ENCODE measurements at regions not wholly inside any gene's neighbourhood (a gene's known extent, or its start where the extent isn't known, plus 50 kb on each side); places are given as distances from the start of the nearest gene placed in this dataset.

DNA sequence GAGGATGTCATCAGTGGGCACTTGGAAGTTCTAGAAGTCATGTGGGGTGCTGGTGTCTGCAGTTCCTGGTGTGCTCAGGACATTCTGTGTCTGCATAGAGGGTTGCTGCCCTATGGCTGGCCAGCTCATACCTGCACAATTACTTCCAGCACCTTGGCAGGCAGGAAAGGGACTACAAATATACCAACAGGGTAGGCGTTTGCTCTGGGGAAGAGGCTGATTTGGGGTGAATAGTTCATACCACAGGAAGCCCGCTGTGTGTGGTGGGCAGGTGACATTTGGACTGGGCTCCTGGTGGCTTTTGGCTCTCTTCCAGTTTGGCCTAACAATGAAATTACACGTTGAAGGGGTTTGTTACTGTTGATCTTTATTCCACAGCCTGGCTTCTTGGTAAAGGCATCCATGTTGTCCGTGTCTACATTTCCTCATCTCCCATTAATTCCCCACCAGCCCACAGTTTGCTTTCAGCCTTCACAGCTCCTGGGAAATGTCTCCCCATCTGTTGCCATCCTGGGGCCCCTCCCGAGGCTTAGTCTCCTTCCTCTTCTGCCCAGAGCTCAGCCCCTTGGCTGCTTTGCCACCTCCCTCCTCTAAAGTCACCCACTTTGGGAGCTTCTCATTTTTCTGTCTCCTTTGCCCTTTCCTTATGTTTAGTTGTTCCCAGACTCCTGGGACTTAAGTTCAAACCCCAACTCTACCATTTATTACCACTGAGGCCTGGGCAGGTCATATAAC lies 88.1 kb downstream of the RSPH3 start:
- Mint-ChIP-seq H3K27ac (peak overlapping the region; percentile 13 to 88 (median 72)), H3K27me3 (no peaks in the 10 kb centered on the region), H3K4me3 (peak overlapping the region in 7 of 8 donors; percentile 41 to 91 (median 70)), H3K9me3 (peaks cover 0 to 5% (median 3%) of the 10 kb centered on the region in 8 donors), H3K36me3 (no peaks in the 10 kb centered on the region), H3K4me1 (peaks cover 21 to 59% (median 33%) of the 10 kb centered on the region in 4 donors)
- Histone ChIP-seq H3K4me1 (ENCODE audit: insufficient read depth, low read length) (peaks cover 37% of the 10 kb centered on the region), H3K4me3 (ENCODE audit: low read length in 2 of 2) (no peak overlapping the region), H3K27ac (ENCODE audit: low read depth, low read length) (no peak overlapping the region), H3K36me3 (ENCODE audit: insufficient read depth, low read length) (no peaks in the 10 kb centered on the region), H3K9me3 (ENCODE audit: control insufficient read depth in 1 of 2, low read length in 2 of 2) (no peaks in the 10 kb centered on the region), H3K27me3 (ENCODE audit: insufficient read depth, low read length) (no peaks in the 10 kb centered on the region)
- CTCF ChIA-PET (ENCODE audit: partially characterized antibody) = interaction anchor here (0.8 to 1.0 kb wide), 3 partner anchors 11 to 122 kb away, joined by 3 read pairs; no protein-coding TSS in a partner anchor
- POLR2A ChIA-PET (ENCODE audit: partially characterized antibody) = interaction anchor here (0.6 to 5.0 kb wide), 15 partner anchors 8 to 133 kb away, joined by 3 to 44 read pairs (median 3); partner anchors contain the start of genes EZR and TAGAP
- intact Hi-C loops (cut with micrococcal nuclease) = loop anchor here (2.0 to 5.0 kb wide), 2 partner anchors 95 to 120 kb away; no protein-coding TSS in a partner anchor
- peak; percentile 22 to 58 (median 39) for DNase-seq

DNA sequence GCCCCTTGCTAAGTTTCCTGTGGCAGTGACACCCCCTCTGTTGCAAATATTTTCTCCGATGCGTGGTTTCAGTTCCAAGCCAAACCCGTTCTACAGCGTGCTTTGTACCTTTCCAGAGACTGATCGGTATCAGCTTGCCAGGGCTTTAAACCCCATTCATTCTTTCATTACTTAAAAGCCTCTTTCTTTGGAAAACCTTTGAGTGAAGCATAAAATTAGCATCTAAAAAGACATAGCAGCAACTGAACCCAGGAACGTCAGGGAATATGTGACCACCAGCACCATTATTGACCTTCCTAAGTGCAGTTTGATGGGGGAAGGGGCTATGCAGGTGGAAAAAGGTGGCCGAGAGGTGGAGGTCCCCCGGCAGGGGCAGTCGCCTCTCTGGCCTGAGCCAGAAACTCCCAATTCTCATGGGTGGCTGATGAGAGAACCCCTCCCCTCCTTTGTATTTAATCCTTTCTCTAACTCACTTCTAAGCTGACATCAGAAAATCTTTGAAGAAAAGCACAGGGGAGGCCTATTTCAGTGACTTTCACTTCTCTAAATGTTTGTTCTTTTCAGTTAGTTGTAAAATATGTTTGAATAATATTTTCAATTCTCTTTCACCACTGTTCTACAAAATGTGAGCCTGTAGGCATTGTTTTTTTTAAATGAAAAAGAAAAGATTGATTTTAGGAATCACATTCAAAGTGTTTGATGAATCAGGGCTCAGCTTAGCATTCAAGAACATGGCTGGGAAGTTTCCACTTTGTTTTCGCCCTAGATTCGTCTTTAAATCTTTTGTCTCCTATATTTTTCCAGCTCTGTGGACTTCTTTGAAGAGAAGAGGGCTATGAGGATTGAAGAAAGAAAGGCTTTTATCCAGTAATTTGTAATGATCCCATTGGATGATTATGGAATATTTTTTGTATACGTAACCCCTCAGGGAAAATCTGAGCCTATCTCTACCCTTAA lies 89.2 kb downstream of the RSPH3 start:
- peak overlapping the region in 6 of 7 donors; percentile 23 to 83 (median 62) for H3K27ac Mint-ChIP-seq
- H3K4me1 Mint-ChIP-seq = peaks cover 21 to 55% (median 31%) of the 10 kb centered on the region in 4 donors
- H3K27me3 Mint-ChIP-seq = peaks cover 0 to 1% of the 10 kb centered on the region in 2 donors
- Histone ChIP-seq H3K9me3 (ENCODE audit: control insufficient read depth in 1 of 2, low read length in 2 of 2) (peaks cover 0 to under 1% of the 10 kb centered on the region in 2 donors), H3K4me3 (ENCODE audit: low read length in 2 of 2) (peak overlapping the region in 1 of 2 donors; percentile 21), H3K27ac (ENCODE audit: low read depth, low read length) (no peak overlapping the region), H3K4me1 (ENCODE audit: insufficient read depth, low read length) (peaks cover 33% of the 10 kb centered on the region), H3K27me3 (ENCODE audit: insufficient read depth, low read length) (no peaks in the 10 kb centered on the region), H3K36me3 (ENCODE audit: insufficient read depth, low read length) (no peaks in the 10 kb centered on the region)
- peaks cover 0 to 2% of the 10 kb centered on the region in 2 donors for H3K36me3 Mint-ChIP-seq
- intact Hi-C loops (cut with micrococcal nuclease) = loop anchor here (2.0 to 5.0 kb wide), 2 partner anchors 94 to 118 kb away; no protein-coding TSS in a partner anchor
- peaks cover 0 to 14% (median 12%) of the 10 kb centered on the region in 8 donors for H3K9me3 Mint-ChIP-seq
- H3K4me3 Mint-ChIP-seq = peak overlapping the region; percentile 35 to 91 (median 66)
- ChIA-PET CTCF (ENCODE audit: partially characterized antibody) (interaction anchor here (1.1 kb wide), 1 partner anchor 118 kb away, joined by 3 read pairs; no protein-coding TSS in a partner anchor), POLR2A (ENCODE audit: partially characterized antibody) (interaction anchor here (0.7 to 5.0 kb wide), 11 partner anchors 25 to 122 kb away, joined by 3 to 44 read pairs (median 3); partner anchors contain the start of gene EZR)
- DNase-seq = peak in 2 of 5 donors; percentile 10 to 21

DNA sequence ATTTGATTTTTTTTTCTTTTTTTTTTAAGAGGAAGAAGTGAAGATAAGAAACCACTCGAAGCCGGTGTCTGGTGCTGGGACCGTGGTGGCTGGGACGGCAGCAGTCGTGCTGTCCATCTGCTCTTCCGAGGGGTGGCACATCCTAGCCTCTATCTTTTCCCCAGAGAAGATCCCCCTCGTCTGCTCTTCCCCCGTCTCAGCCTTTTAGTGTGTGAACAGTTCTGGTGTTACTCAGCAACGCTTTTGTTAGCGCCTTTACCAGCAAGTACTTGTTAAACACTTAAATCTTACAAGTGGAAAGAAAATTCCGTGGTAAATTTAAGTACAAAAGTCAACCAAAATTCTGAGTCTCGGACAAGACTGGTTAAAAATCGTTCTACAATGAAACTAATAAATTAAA lies 90.1 kb downstream of the RSPH3 start:
- peaks cover 0 to 8% of the 10 kb centered on the region in 2 donors for H3K9me3 ChIP-seq (ENCODE audit: control insufficient read depth in 1 of 2, low read length in 2 of 2)
- POLR2A ChIA-PET (ENCODE audit: partially characterized antibody) = interaction anchor here (1.1 to 5.0 kb wide), 4 partner anchors 40 to 97 kb away, joined by 3 to 44 read pairs (median 22); no protein-coding TSS in a partner anchor
- Mint-ChIP-seq H3K4me1 (peaks cover 21 to 48% (median 28%) of the 10 kb centered on the region in 4 donors), H3K4me3 (peak overlapping the region in 7 of 8 donors; percentile 35 to 91 (median 60)), H3K9me3 (peaks cover 0 to 22% (median 19%) of the 10 kb centered on the region in 8 donors), H3K36me3 (peaks cover 2 to 6% of the 10 kb centered on the region in 2 donors), H3K27ac (peak overlapping the region in 3 of 7 donors; percentile 44 to 76 (median 54)), H3K27me3 (peaks cover 0 to 1% of the 10 kb centered on the region in 2 donors)
- peaks cover 33% of the 10 kb centered on the region for H3K4me1 ChIP-seq (ENCODE audit: insufficient read depth, low read length)
- H3K27ac ChIP-seq (ENCODE audit: low read depth, low read length) = no peak overlapping the region
- no peak for DNase-seq
- CTCF ChIA-PET (ENCODE audit: partially characterized antibody) = no interaction called here
- no peaks in the 10 kb centered on the region for H3K36me3 ChIP-seq (ENCODE audit: insufficient read depth, low read length)
- no peak overlapping the region for H3K4me3 ChIP-seq (ENCODE audit: low read length in 2 of 2)
- intact Hi-C loops (cut with micrococcal nuclease) = loop anchor here (2.0 to 5.0 kb wide), 2 partner anchors 93 to 118 kb away; no protein-coding TSS in a partner anchor
- no peaks in the 10 kb centered on the region for H3K27me3 ChIP-seq (ENCODE audit: insufficient read depth, low read length)

DNA sequence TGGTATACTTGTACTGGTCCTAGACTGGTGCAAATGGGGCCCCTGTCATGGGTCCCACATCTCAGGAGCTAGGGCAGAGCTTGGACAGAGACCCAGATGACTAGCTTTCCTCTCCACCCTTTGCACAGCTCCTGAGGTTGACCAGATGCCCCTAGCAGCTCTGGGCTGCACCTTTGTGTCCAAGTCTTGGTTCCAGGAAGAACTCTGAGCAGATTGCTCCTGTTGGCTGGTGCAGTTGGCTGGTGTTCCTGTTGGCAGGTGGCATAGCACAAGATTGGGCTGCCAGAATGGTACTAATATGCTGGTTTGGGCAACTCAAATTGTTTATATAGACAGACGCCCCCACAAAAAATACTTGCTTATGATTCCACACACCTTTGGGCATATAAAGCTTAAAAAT lies 89.4 kb upstream of the EZR start:
- ChIA-PET POLR2A (ENCODE audit: partially characterized antibody) (interaction anchor here (1.6 kb wide), 1 partner anchor 39 kb away, joined by 7 read pairs; no protein-coding TSS in a partner anchor), CTCF (ENCODE audit: partially characterized antibody) (interaction anchor here (0.7 to 0.9 kb wide), 2 partner anchors 38 to 116 kb away, joined by 3 to 4 read pairs; no protein-coding TSS in a partner anchor)
- Histone ChIP-seq H3K36me3 (ENCODE audit: insufficient read depth, low read length) (no peaks in the 10 kb centered on the region), H3K4me1 (ENCODE audit: insufficient read depth, low read length) (peaks cover 33% of the 10 kb centered on the region), H3K27me3 (ENCODE audit: insufficient read depth, low read length) (no peaks in the 10 kb centered on the region), H3K27ac (ENCODE audit: low read depth, low read length) (no peak overlapping the region), H3K4me3 (ENCODE audit: low read length in 2 of 2) (no peak overlapping the region), H3K9me3 (ENCODE audit: control insufficient read depth in 1 of 2, low read length in 2 of 2) (peaks cover 0 to 10% of the 10 kb centered on the region in 2 donors)
- Mint-ChIP-seq H3K36me3 (peaks cover 3 to 8% of the 10 kb centered on the region in 2 donors), H3K9me3 (peaks cover 0 to 31% (median 27%) of the 10 kb centered on the region in 8 donors), H3K4me3 (peak overlapping the region in 3 of 8 donors; percentile 1 to 46 (median 21)), H3K4me1 (peaks cover 21 to 37% (median 27%) of the 10 kb centered on the region in 4 donors), H3K27ac (no peak overlapping the region), H3K27me3 (peaks cover 0 to 1% of the 10 kb centered on the region in 2 donors)
- intact Hi-C loops (cut with micrococcal nuclease) = no loop called here
- DNase-seq = no peak

DNA sequence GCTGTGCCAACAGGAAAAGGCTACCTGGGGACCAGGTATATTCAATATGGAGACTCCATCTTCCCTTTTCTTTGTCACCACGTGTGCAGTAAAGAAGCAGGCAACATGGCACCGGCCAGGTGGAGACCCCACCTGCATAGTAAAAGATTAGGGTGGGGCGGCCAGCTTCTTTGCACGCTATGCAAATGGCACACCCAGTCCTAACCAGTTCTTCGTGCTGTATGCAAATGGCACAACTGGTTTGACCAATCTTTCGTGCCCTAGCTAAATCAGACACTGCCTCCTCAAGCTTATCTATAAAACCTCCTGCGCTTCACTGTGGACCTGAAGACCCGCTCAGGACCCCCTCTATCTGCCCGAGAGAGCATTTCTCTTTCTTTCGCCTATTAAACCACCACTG lies 88.8 kb upstream of the EZR start:
- Histone ChIP-seq H3K27me3 (ENCODE audit: insufficient read depth, low read length) (no peaks in the 10 kb centered on the region), H3K4me3 (ENCODE audit: low read length in 2 of 2) (no peak overlapping the region), H3K9me3 (ENCODE audit: control insufficient read depth in 1 of 2, low read length in 2 of 2) (peaks cover 0 to 10% of the 10 kb centered on the region in 2 donors), H3K36me3 (ENCODE audit: insufficient read depth, low read length) (no peaks in the 10 kb centered on the region), H3K27ac (ENCODE audit: low read depth, low read length) (no peak overlapping the region), H3K4me1 (ENCODE audit: insufficient read depth, low read length) (peaks cover 33% of the 10 kb centered on the region)
- peaks cover 0 to 32% (median 27%) of the 10 kb centered on the region in 8 donors for H3K9me3 Mint-ChIP-seq
- peaks cover 21 to 32% (median 27%) of the 10 kb centered on the region in 4 donors for H3K4me1 Mint-ChIP-seq
- intact Hi-C loops (cut with micrococcal nuclease) = no loop called here
- CTCF ChIA-PET (ENCODE audit: partially characterized antibody) = interaction anchor here (0.7 to 0.9 kb wide), 2 partner anchors 37 to 115 kb away, joined by 3 to 4 read pairs; no protein-coding TSS in a partner anchor
- POLR2A ChIA-PET (ENCODE audit: partially characterized antibody) = interaction anchor here (1.0 to 1.6 kb wide), 2 partner anchors 38 to 89 kb away, joined by 3 to 7 read pairs; partner anchors contain the start of gene EZR
- peaks cover 0 to 1% of the 10 kb centered on the region in 2 donors for H3K27me3 Mint-ChIP-seq
- no peak overlapping the region for H3K4me3 Mint-ChIP-seq
- no peak for DNase-seq
- peaks cover 3 to 8% of the 10 kb centered on the region in 2 donors for H3K36me3 Mint-ChIP-seq
- H3K27ac Mint-ChIP-seq = no peak overlapping the region

DNA sequence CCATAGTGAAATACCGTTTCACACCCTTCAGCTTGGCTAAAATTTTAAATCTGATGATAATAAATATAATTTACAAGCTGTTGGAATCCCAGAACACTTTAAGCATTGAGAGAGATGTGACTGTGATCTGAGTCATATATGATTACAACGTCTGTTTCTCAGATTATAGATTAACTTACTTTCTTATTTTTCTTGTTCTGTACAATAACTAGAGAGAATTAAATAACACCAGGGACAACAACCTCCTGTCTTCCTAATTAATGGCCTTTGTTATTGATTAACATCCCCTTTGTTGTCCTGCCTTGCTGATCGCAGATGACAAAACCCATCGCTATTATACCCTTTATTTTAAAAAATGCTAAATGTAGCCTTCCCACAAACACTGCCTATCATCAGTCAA lies 87.8 kb upstream of the EZR start:
- DNase-seq = no peak
- H3K27ac ChIP-seq (ENCODE audit: low read depth, low read length) = no peak overlapping the region
- no peaks in the 10 kb centered on the region for H3K36me3 ChIP-seq (ENCODE audit: insufficient read depth, low read length)
- no peaks in the 10 kb centered on the region for H3K27me3 ChIP-seq (ENCODE audit: insufficient read depth, low read length)
- H3K9me3 Mint-ChIP-seq = peaks cover 0 to 32% (median 27%) of the 10 kb centered on the region in 8 donors
- H3K4me1 Mint-ChIP-seq = peaks cover 13 to 22% (median 18%) of the 10 kb centered on the region in 4 donors
- ChIA-PET CTCF (ENCODE audit: partially characterized antibody) (no interaction called here), POLR2A (ENCODE audit: partially characterized antibody) (interaction anchor here (1.0 kb wide), 1 partner anchor 88 kb away, joined by 3 read pairs; the partner anchor contains the start of gene EZR)
- no peak overlapping the region for H3K4me3 Mint-ChIP-seq
- H3K9me3 ChIP-seq (ENCODE audit: control insufficient read depth in 1 of 2, low read length in 2 of 2) = peaks cover 0 to 10% of the 10 kb centered on the region in 2 donors
- peaks cover 23% of the 10 kb centered on the region for H3K4me1 ChIP-seq (ENCODE audit: insufficient read depth, low read length)
- intact Hi-C loops (cut with micrococcal nuclease) = no loop called here
- H3K27me3 Mint-ChIP-seq = peaks cover 0 to 1% of the 10 kb centered on the region in 2 donors
- H3K4me3 ChIP-seq (ENCODE audit: low read length in 2 of 2) = no peak overlapping the region
- no peak overlapping the region for H3K27ac Mint-ChIP-seq
- H3K36me3 Mint-ChIP-seq = peaks cover 3 to 8% of the 10 kb centered on the region in 2 donors

Data from CD4-positive, alpha-beta memory T cell (primary cell).